Hematopoietic multipotent progenitor cell treated with erythropoietin and hydrocortisone succinate and interleukin-3 and kit ligand, for 8 days (in vitro differentiated cells): ENCODE measurements at regions not wholly inside any gene's neighbourhood (a gene's known extent, or its start where the extent isn't known, plus 50 kb on each side); places are given as distances from the start of the nearest gene placed in this dataset.
"Not testable (repeated sequence)": the region's sequence is repeated elsewhere in the genome, so short reads cannot be mapped to it uniquely, and the experiment has no call there.

Experiments used
- DNase-seq: peaks from one replicate; pipeline ENCODE4 v3.0.0-alpha.2; 2015

- DNase-seq: no peak
These were observed 416.1 kb downstream of the MDFIC start for GRCh38 chr7:115338016-115338415.

- DNase-seq: no peak
These were observed 410.8 kb downstream of the MDFIC start for GRCh38 chr7:115332691-115333090.

GRCh38 chr7:115329006-115329405 is 407.1 kb downstream of the MDFIC start:
- no peak for DNase-seq

- no peak for DNase-seq
These were observed 406.1 kb downstream of the MDFIC start for GRCh38 chr7:115328018-115328417.

- no peak for DNase-seq
These were observed 405.4 kb downstream of the MDFIC start for GRCh38 chr7:115327326-115327725.

- no peak for DNase-seq
These were observed 397.6 kb downstream of the MDFIC start for GRCh38 chr7:115319541-115319940.

- not testable (repeated sequence) for DNase-seq
These were observed 388.4 kb downstream of the MDFIC start for GRCh38 chr7:115310316-115310715.

GRCh38 chr7:115306586-115306985 is 384.7 kb downstream of the MDFIC start:
- DNase-seq: no peak

- no peak for DNase-seq
These were observed 378.5 kb downstream of the MDFIC start for GRCh38 chr7:115300231-115300870.

GRCh38 chr7:115299397-115300037 is 377.6 kb downstream of the MDFIC start:
- no peak for DNase-seq

- DNase-seq: no peak
These were observed 375.8 kb downstream of the MDFIC start for GRCh38 chr7:115297656-115298055.

GRCh38 chr7:115293628-115294240 is 371.8 kb downstream of the MDFIC start:
- DNase-seq: no peak

- DNase-seq: no peak
These were observed 370.5 kb downstream of the MDFIC start for GRCh38 chr7:115292381-115292780.

GRCh38 chr7:115289971-115290370 is 368.1 kb downstream of the MDFIC start:
- no peak for DNase-seq

GRCh38 chr7:115276791-115277190 is 354.9 kb downstream of the MDFIC start:
- DNase-seq: no peak

GRCh38 chr7:115273855-115274254 is 352.0 kb downstream of the MDFIC start:
- not testable (repeated sequence) for DNase-seq

- no peak for DNase-seq
These were observed 351.4 kb downstream of the MDFIC start for GRCh38 chr7:115273139-115273772.

GRCh38 chr7:115271332-115272235 is 349.7 kb downstream of the MDFIC start:
- DNase-seq: no peak

GRCh38 chr7:115269486-115269885 is 347.6 kb downstream of the MDFIC start:
- DNase-seq: no peak

GRCh38 chr7:115267503-115267902 is 345.6 kb downstream of the MDFIC start:
- no peak for DNase-seq

GRCh38 chr7:115260381-115260780 is 338.5 kb downstream of the MDFIC start:
- no peak for DNase-seq

- no peak for DNase-seq
These were observed 330.6 kb downstream of the MDFIC start for GRCh38 chr7:115252461-115252860.

GRCh38 chr7:115249080-115249479 is 327.2 kb downstream of the MDFIC start:
- no peak for DNase-seq
